ENCODE measurements at regions not wholly inside any gene's neighbourhood (a gene's known extent, or its start where the extent isn't known, plus 50 kb on each side); places are given as distances from the start of the nearest gene placed in this dataset.

- TF ChIP-seq, protein P1, sequence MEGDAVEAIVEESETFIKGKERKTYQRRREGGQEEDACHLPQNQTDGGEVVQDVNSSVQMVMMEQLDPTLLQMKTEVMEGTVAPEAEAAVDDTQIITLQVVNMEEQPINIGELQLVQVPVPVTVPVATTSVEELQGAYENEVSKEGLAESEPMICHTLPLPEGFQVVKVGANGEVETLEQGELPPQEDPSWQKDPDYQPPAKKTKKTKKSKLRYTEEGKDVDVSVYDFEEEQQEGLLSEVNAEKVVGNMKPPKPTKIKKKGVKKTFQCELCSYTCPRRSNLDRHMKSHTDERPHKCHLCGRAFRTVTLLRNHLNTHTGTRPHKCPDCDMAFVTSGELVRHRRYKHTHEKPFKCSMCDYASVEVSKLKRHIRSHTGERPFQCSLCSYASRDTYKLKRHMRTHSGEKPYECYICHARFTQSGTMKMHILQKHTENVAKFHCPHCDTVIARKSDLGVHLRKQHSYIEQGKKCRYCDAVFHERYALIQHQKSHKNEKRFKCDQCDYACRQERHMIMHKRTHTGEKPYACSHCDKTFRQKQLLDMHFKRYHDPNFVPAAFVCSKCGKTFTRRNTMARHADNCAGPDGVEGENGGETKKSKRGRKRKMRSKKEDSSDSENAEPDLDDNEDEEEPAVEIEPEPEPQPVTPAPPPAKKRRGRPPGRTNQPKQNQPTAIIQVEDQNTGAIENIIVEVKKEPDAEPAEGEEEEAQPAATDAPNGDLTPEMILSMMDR (IDR thresholded peaks at IDR 0.05; ENCODE audit: low read depth, low read length): no peak
- TF ChIP-seq EZH2phosphoT487 (IDR thresholded peaks at IDR 0.05; ENCODE audit: low read depth): no peak
Observed at GRCh38 chr16:50889746-50890145, 147.9 kb downstream of the CYLD start.
